ENCODE measurements at regions not wholly inside any gene's neighbourhood (a gene's known extent, or its start where the extent isn't known, plus 50 kb on each side); places are given as distances from the start of the nearest gene placed in this dataset.

GRCh38 chr2:105473011-105473410 is 74.2 kb upstream of the FHL2 start:
- H2BK120ac ChIP-seq (replicated peaks; ENCODE audit: low read depth, low read length) = no peak overlapping the region
- WGBS, 2 experiments (ENCODE audit: extremely low coverage in 1 of 2, insufficient coverage in 1 of 2, insufficient read length in 1 of 2, insufficient replicate concordance in 2 of 2, low coverage in 1 of 2, low lambda C conversion rate in 2 of 2, missing lambda C conversion rate in 1 of 2) = 95% methylated on average over 5 of the region's 5 CpGs; no CpG with 5 or more reads in 1 of the 2 experiments
- POLR2A ChIA-PET (ENCODE audit: partially characterized antibody) = no interaction called here
- no peak overlapping the region for H3K18ac ChIP-seq (ENCODE audit: extremely low read depth, low read length)
- no peaks in the 10 kb centered on the region for H3K79me1 ChIP-seq (ENCODE audit: low read depth, low read length)
- no peak overlapping the region for H4K8ac ChIP-seq (ENCODE audit: extremely low read depth, insufficient read depth, low read length)
- H4K91ac ChIP-seq (replicated peaks; ENCODE audit: insufficient read length, low read length) = no peak overlapping the region
- H3K36me3 ChIP-seq (ENCODE audit: control insufficient read depth in 2 of 4, insufficient read depth in 4 of 4, low read length in 3 of 4) = no peaks in the 10 kb centered on the region
- no peak overlapping the region for H3K4me3 ChIP-seq (ENCODE audit: extremely low read depth in 1 of 4, insufficient read depth in 2 of 4, low read depth in 3 of 4, low read length in 4 of 4)
- H2AK5ac ChIP-seq (ENCODE audit: low read depth, low read length) = no peak overlapping the region
- no peak overlapping the region for H2BK15ac ChIP-seq (ENCODE audit: low read length)
- no peak overlapping the region for H4K5ac ChIP-seq (ENCODE audit: insufficient read length, low read depth, low read length)
- CTCF ChIA-PET (ENCODE audit: partially characterized antibody) = no interaction called here
- no peak overlapping the region for H2AFZ ChIP-seq (ENCODE audit: low read length)
- no peaks in the 10 kb centered on the region for H3K79me2 ChIP-seq (ENCODE audit: control insufficient read depth in 1 of 2, insufficient read depth in 2 of 2, low read length in 2 of 2)
- H3K23me2 ChIP-seq (ENCODE audit: low read depth, low read length) = no peaks in the 10 kb centered on the region
- no peak overlapping the region for H2BK20ac ChIP-seq (ENCODE audit: low read length)
- H3K4me1 ChIP-seq (replicated peaks in 1 of 4; ENCODE audit: control insufficient read depth in 3 of 4, insufficient read depth in 4 of 4, low read length in 3 of 4) = peaks cover 0 to 3% (median 0%) of the 10 kb centered on the region in 4 experiments; a peak in 3 of 7 replicates
- H3K4me2 ChIP-seq (ENCODE audit: insufficient read depth in 1 of 2, low read depth in 2 of 2, low read length in 2 of 2) = no peak overlapping the region
- no peak overlapping the region for H3K9ac ChIP-seq (replicated peaks in 1 of 4; ENCODE audit: extremely low read depth in 1 of 4, low read depth in 3 of 4, low read length in 3 of 4)
- no peak overlapping the region for H3K14ac ChIP-seq (ENCODE audit: insufficient read length)
- no peak overlapping the region for H3K4ac ChIP-seq (replicated peaks; ENCODE audit: insufficient read length, low read depth, low read length)
- H3K27me3 ChIP-seq (replicated peaks in 1 of 4; ENCODE audit: control insufficient read depth in 3 of 4, extremely low read depth in 1 of 4, insufficient read depth in 3 of 4, low read length in 3 of 4) = no peaks in the 10 kb centered on the region
- H4K20me1 ChIP-seq (replicated peaks in 1 of 2; ENCODE audit: control insufficient read depth in 1 of 2, insufficient read depth in 2 of 2, low read length in 2 of 2) = no peaks in the 10 kb centered on the region
- H2BK12ac ChIP-seq (ENCODE audit: low read depth, low read length) = no peak overlapping the region
- FAIRE-seq (no peak), DNase-seq (ENCODE audit: low read depth in 1 of 2, low spot score in 2 of 2) (no peak)
- H3K23ac ChIP-seq (ENCODE audit: insufficient read length) = no peak overlapping the region
- no peak overlapping the region for H3K27ac ChIP-seq (ENCODE audit: low read depth, low read length)
- no peak for TF ChIP-seq TAF7 (optimal IDR thresholded peaks at IDR 0.05; ENCODE audit: borderline replicate concordance, low read depth, low read length)
- no peak for TF ChIP-seq CTBP2 (IDR thresholded peaks at IDR 0.05; ENCODE audit: borderline replicate concordance, insufficient read depth, insufficient read length, low read length)
- no peak overlapping the region for H3K56ac ChIP-seq (replicated peaks; ENCODE audit: insufficient read length, low read depth, low read length)
- no peaks in the 10 kb centered on the region for H3K9me3 ChIP-seq (ENCODE audit: insufficient read depth in 2 of 2, low read depth in 1 of 2, low read length in 1 of 2)
- H2BK5ac ChIP-seq (ENCODE audit: low read depth, low read length) = no peak overlapping the region
